Large intestine (tissue), 3 donors: ENCODE measurements at regions not wholly inside any gene's neighbourhood (a gene's known extent, or its start where the extent isn't known, plus 50 kb on each side); places are given as distances from the start of the nearest gene placed in this dataset.

Experiments used
- DNase-seq, 2 donors: peaks; one replicate each; pipeline versions ENCODE4 v3.0.0 to v3.0.0-alpha.2; 2013
- H3K27ac ChIP-seq: one replicate; pipeline ENCODE4 v1.5.1; 2013; ENCODE audit warnings: low read length
- H3K27me3 ChIP-seq: 2 replicates; pipeline ENCODE4 v1.6.1; 2013; ENCODE audit warnings: low read length; ENCODE audit not compliant: control insufficient read depth, insufficient read depth
- H3K36me3 ChIP-seq: 2 replicates; pipeline ENCODE4 v1.6.1; 2013; ENCODE audit warnings: low read length; ENCODE audit not compliant: control insufficient read depth, insufficient read depth
- H3K4me1 ChIP-seq: one replicate; pipeline ENCODE4 v1.6.1; 2013; ENCODE audit warnings: low read length; ENCODE audit not compliant: control insufficient read depth, insufficient read depth
- H3K4me3 ChIP-seq: one replicate; pipeline ENCODE4 v1.5.1; 2013; ENCODE audit warnings: low read length
- H3K9me3 ChIP-seq: one replicate; pipeline ENCODE4 v1.6.1; 2013; ENCODE audit warnings: mild to moderate bottlenecking, low read depth, low read length, moderate library complexity; ENCODE audit not compliant: control insufficient read depth
- WGBS: methylation state at CpG from one replicate; pipeline ENCODE4 v1.1.5; 2013; ENCODE audit warnings: low lambda C conversion rate; ENCODE audit not compliant: insufficient coverage; 5-methylcytosine and 5-hydroxymethylcytosine counted together

DNA sequence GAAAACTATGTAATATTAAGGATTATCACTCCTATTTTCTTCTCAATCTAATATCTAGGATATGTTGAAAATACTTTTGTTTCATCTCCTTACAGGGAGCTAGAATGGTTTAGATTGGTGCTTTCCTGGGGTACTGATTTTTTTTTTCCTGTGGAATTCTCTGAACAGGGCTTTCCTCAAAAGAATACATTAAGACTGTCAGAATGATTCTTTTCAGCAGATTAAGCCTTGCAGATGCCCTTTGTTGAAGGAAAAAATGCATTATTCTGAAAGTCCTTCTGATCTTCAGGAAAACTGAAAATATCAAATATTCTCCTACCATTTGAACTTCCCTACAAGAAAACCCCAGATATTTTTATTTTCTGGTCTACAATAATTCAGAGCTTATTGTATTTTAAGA lies 178.9 kb downstream of the SOX4 start:
- H3K4me1 ChIP-seq = peaks cover 24% of the 10 kb centered on the region
- H3K27me3 ChIP-seq = no peaks in the 10 kb centered on the region
- no peaks in the 10 kb centered on the region for H3K9me3 ChIP-seq
- DNase-seq = no peak
- no peak overlapping the region for H3K27ac ChIP-seq
- H3K36me3 ChIP-seq = no peaks in the 10 kb centered on the region
- no peak overlapping the region for H3K4me3 ChIP-seq

- DNase-seq = peak in 1 of 2 donors; percentile 64
- WGBS = 19% methylated on average over 2 of the region's 9 CpGs
- H3K27ac ChIP-seq = peak overlapping the region; percentile 62
These were observed 179.5 kb downstream of the SOX4 start for GRCh38 chr6:21772884-21773575.

DNA sequence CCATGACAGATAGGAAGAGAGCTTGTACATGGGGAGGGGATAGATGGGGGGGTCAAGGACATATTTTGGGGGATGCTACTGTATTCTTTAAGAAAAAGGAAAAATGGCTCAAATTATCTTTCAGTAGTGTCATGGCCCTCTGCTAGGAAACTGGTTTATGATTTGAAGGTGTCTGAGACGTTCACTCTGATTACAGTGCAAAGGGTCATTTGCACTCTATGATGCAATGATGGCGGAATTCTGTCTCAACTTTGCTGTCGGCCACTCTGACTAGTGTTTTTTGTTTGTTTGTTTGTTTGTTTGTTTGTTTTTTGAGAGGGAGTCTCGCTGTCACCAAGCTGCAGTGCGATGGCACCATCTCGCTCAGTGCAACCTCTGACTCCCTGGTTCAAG lies 180.0 kb downstream of the SOX4 start:
- 0% methylated on average over 1 of the region's 6 CpGs for WGBS
- DNase-seq = peak in 1 of 2 donors; percentile 64

More at GRCh38 chr6:21772884-21773575, 179.5 kb downstream of the SOX4 start:
- no peaks in the 10 kb centered on the region for H3K36me3 ChIP-seq
- peaks cover 24% of the 10 kb centered on the region for H3K4me1 ChIP-seq
- no peak overlapping the region for H3K4me3 ChIP-seq
- H3K9me3 ChIP-seq = no peaks in the 10 kb centered on the region
- no peaks in the 10 kb centered on the region for H3K27me3 ChIP-seq

DNA sequence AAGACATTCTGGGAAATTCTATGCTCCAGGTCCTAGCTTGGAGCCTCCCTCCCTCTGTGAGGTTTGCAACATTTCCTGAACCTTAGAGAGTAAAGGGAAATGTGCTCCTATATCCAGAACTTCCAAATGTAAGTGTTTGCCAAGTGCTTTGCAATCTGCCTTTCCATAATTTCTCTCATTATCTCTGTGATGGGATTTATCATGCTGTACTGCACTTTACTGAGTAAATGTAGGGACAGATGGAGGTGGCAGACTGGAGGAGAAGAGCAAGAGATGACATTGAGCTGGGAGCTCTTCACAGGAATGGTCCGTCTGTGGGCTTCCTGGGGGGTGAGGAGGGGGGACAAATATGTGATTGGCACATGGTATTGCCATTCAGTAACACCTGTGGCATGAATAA lies 184.3 kb downstream of the SOX4 start:
- WGBS = no CpG with 5 or more reads among the region's 1 CpG
- DNase-seq = no peak
- H3K4me3 ChIP-seq = no peak overlapping the region
- no peaks in the 10 kb centered on the region for H3K36me3 ChIP-seq
- no peak overlapping the region for H3K27ac ChIP-seq
- peaks cover 9% of the 10 kb centered on the region for H3K4me1 ChIP-seq
- H3K27me3 ChIP-seq = no peaks in the 10 kb centered on the region
- H3K9me3 ChIP-seq = no peaks in the 10 kb centered on the region

More for the DNA sequence above, 180.0 kb downstream of the SOX4 start:
- H3K36me3 ChIP-seq = no peaks in the 10 kb centered on the region
- peak overlapping the region; percentile 62 for H3K27ac ChIP-seq
- H3K9me3 ChIP-seq = no peaks in the 10 kb centered on the region
- H3K4me3 ChIP-seq = no peak overlapping the region
- peaks cover 24% of the 10 kb centered on the region for H3K4me1 ChIP-seq
- no peaks in the 10 kb centered on the region for H3K27me3 ChIP-seq

DNA sequence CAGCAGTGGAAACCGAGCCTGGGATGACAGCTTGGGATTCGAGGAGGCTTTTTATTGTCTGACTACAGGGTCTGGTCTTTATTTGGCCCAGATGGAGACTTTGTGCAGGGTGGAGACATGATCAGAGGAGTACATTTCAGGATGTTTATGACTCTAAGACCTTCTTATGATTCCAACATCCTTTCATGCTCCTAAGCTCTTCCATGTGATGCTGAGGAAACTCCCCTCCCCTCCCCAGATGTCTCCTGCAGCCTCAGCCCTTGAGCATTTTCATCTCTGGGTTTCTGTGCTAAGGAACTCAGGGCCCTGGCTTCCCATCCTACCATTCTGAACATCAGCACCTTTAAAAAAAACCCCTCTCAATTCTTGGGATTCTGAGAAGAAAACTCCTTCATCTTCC lies 186.6 kb downstream of the SOX4 start:
- no peaks in the 10 kb centered on the region for H3K27me3 ChIP-seq
- no peaks in the 10 kb centered on the region for H3K9me3 ChIP-seq
- H3K4me3 ChIP-seq = no peak overlapping the region
- no peaks in the 10 kb centered on the region for H3K36me3 ChIP-seq
- DNase-seq = no peak
- no peak overlapping the region for H3K27ac ChIP-seq
- no CpG with 5 or more reads among the region's 2 CpGs for WGBS
- H3K4me1 ChIP-seq = no peaks in the 10 kb centered on the region

DNA sequence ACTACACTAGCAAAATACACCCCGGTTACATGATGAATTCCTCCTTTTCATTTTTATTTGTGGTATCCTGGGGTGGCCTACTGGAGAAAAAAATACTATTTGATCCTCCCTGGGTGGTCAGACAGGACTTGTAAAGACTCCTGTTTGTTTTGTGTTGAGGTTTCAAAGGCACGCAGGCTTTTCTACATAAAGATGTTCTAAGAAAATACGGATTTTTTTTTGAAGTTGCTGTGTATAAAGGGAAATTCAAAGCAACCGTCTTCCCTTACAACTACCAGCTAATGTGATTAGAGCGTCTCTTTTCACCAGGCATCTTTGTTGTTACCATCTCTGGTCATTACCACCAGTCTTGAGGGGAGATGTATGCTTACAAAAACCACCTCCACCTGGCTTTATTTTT lies 187.1 kb downstream of the SOX4 start:
- Histone ChIP-seq H3K27me3 (no peaks in the 10 kb centered on the region), H3K36me3 (no peaks in the 10 kb centered on the region), H3K27ac (no peak overlapping the region), H3K4me3 (no peak overlapping the region), H3K4me1 (no peaks in the 10 kb centered on the region), H3K9me3 (no peaks in the 10 kb centered on the region)
- 77% methylated on average over 4 of the region's 5 CpGs for WGBS
- no peak for DNase-seq

DNA sequence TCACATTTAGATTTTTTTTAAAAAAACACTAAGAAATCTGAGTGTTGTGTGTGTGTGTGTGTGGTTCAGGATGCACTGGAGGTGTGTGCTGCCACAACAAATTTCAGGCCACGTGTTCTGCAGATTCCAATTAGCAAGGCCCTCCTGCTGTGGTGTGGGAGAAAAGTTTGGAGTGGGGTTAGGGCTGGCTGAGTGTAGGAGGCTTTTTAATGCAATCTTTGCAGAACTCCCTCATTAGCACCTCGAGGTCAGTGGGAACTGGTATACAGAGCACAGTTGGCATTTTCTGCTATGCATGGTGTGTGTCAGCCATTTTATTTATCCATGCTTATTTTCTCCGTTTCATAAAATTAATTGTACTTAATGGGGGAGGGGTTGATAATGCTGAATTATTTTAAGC lies 187.6 kb downstream of the SOX4 start:
- no peaks in the 10 kb centered on the region for H3K27me3 ChIP-seq
- WGBS = no CpG with 5 or more reads among the region's 3 CpGs
- no peak overlapping the region for H3K4me3 ChIP-seq
- no peaks in the 10 kb centered on the region for H3K4me1 ChIP-seq
- DNase-seq = no peak
- H3K27ac ChIP-seq = no peak overlapping the region
- H3K36me3 ChIP-seq = no peaks in the 10 kb centered on the region
- H3K9me3 ChIP-seq = no peaks in the 10 kb centered on the region

DNA sequence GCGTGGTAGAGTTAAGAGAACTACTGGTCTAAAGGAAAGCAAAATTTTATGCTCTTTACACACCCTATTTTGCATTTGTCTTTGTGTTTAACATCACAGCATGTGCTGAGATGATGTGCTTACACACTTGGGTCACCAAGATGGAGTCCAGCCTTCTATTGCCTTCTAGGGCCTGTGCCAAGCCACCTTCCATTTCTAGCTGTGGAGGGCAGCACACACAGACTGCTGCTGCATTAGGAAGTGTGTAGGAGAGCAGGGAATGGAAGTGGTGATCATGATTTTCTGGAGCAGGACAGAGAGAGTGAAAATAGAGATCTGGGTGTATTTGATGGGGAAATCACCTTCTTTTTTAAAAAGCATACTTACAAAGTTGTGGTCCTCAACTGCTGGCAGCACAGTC lies 191.6 kb downstream of the SOX4 start:
- Histone ChIP-seq H3K4me1 (no peaks in the 10 kb centered on the region), H3K27me3 (no peaks in the 10 kb centered on the region), H3K36me3 (no peaks in the 10 kb centered on the region), H3K4me3 (no peak overlapping the region), H3K27ac (no peak overlapping the region), H3K9me3 (no peaks in the 10 kb centered on the region)
- no CpG with 5 or more reads among the region's 1 CpG for WGBS
- no peak for DNase-seq

DNA sequence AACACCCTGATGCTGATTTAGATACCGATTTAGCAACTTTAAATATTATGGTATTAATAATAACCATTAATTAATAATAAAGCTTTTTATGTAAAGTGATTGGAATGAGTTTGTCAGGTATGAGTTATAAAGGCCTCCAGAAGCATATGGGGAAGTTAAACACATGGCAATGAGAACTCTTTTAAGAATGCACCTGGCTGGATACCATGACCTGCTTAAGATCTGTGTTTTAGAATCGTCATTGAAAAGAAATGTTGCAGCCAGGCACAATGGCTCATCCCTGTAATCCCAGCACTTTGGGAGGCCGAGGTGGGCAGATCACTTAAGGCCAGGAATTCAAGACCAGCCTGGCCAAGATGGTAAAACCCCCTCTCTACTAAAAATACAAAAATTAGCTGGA lies 197.5 kb downstream of the SOX4 start:
- no CpG with 5 or more reads among the region's 3 CpGs for WGBS
- no peaks in the 10 kb centered on the region for H3K36me3 ChIP-seq
- H3K27ac ChIP-seq = no peak overlapping the region
- no peaks in the 10 kb centered on the region for H3K27me3 ChIP-seq
- H3K4me1 ChIP-seq = no peaks in the 10 kb centered on the region
- no peak for DNase-seq
- H3K4me3 ChIP-seq = no peak overlapping the region
- H3K9me3 ChIP-seq = no peaks in the 10 kb centered on the region

GRCh38 chr6:21791581-21791980 lies 198.0 kb downstream of the SOX4 start:
- H3K4me3 ChIP-seq = no peak overlapping the region
- H3K9me3 ChIP-seq = no peaks in the 10 kb centered on the region
- no peak overlapping the region for H3K27ac ChIP-seq
- no peaks in the 10 kb centered on the region for H3K36me3 ChIP-seq
- 67% methylated on average over 2 of the region's 4 CpGs for whole genome bisulfite sequencing
- H3K4me1 ChIP-seq = no peaks in the 10 kb centered on the region
- DNase-seq = no peak
- H3K27me3 ChIP-seq = no peaks in the 10 kb centered on the region

GRCh38 chr6:21792177-21792576 lies 198.6 kb downstream of the SOX4 start:
- Histone ChIP-seq H3K27me3 (no peaks in the 10 kb centered on the region), H3K36me3 (no peaks in the 10 kb centered on the region), H3K4me3 (no peak overlapping the region), H3K9me3 (no peaks in the 10 kb centered on the region), H3K27ac (no peak overlapping the region), H3K4me1 (no peaks in the 10 kb centered on the region)
- DNase-seq = no peak
- WGBS = no CpG with 5 or more reads among the region's 4 CpGs
